ENCODE measurements at regions not wholly inside any gene's neighbourhood (a gene's known extent, or its start where the extent isn't known, plus 50 kb on each side); places are given as distances from the start of the nearest gene placed in this dataset.

DNA sequence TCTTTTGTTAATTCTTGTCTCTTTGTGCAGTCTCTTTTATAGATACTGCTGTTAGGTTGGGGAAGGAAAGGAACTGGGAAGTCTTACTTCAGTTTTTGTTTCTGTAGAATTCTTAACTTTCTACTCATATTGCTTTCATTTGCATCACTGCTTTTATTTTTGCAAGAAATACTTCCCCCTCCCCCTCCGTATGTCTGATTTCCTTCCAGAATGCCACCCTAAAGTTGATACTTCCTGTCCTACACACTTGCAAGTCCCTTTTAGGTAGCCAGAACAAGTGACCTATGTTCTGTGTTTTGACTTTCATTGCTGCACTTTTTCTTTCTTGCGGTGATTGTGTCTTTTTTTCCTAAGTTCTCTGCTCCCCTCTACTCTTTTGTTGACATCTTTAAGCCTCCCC, 477.4 kb downstream of the RSL24D1 start:
- no peak for DNase-seq

DNA sequence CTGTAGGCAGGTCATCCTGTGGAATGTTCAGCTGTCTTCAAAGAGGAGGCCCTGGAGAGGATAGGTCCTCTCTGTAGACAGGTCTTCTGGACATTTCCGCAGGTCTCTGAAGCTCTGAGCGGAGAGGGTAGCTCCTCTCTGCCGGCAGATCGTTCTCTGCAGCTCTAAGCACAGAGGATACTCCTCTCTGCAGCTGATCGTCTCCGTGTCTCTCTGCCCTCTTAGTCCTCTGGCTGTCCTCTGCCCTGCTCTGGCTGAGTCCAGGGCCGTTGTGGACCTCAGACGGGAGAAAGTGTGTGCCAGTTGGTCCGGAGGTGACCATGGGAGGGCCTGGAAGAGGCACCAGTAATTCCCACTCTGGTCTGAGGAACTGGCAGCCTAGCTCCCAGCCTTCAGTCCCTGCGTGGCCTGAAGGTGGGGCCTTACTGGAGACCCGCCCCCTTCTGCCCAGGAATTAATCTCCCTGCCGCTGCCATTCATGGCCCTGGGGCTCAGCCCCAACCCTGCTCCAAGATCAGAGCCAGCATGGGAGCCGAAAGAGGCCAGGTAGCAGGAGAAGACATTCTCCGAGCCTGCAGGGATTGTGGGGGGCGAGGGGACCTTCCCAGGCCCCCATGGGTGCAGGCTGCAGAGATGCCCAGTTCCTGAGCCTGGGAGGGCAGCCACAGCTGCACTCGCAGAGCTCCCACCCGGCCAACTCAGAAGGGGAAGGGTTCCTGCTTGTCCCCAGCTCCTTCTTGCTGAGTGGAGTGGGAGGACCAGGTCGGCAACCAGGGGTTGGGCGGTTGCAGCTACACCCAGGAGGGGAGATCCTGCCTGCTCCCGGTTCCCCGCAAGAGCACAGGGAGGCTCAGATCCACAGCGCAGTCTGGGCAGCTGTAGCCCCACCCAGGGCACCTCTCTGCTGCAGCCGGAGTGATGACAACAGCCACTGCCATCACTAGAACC, 488.7 kb downstream of the RSL24D1 start:
- no peak for DNase-seq

- DNase-seq, result no peak
These were observed 509.1 kb downstream of the RSL24D1 start for GRCh38 chr15:54687628-54688027.
